GM12878 (cell line): ENCODE measurements at regions not wholly inside any gene's neighbourhood (a gene's known extent, or its start where the extent isn't known, plus 50 kb on each side); places are given as distances from the start of the nearest gene placed in this dataset.

Experiments used
- ATAC-seq: fragments of 200-7000 bp; cut with Tn5 transposase; 3 replicates; pipeline ENCODE4 v1.9.1; 2020; ENCODE audit warnings: mild to moderate bottlenecking, moderate library complexity
- BruUV-seq: library from RNA; stranded (reverse); fragments of 400-500 nt; replicated peaks from 2 replicates; lab custom pipeline; 2021; lab: Mats Ljungman, UMichigan
- CTCF ChIA-PET: fragments of 300-600 bp; sonication (Branson Sonifier 250); formaldehyde crosslinking; extraction: SDS; loops from one replicate; lab custom pipeline; 2021; ENCODE audit warnings: inconsistent platforms; lab: Yijun Ruan, JAX
- POLR2A ChIA-PET: fragments of 350-600 bp; formaldehyde crosslinking; extraction: SDS; loops from one replicate; lab custom pipeline; 2021; ENCODE audit warnings: inconsistent platforms; lab: Charles Lee
- RAD21 ChIA-PET: fragments of 300-600 bp; sonication (Branson Sonifier 250); formaldehyde crosslinking; loops from one replicate; lab custom pipeline; 2023; ENCODE audit warnings: antibody characterized with exemption; ENCODE audit not compliant: unreplicated experiment; lab: Charles Lee
- SMC1A ChIA-PET: fragments of 300-600 bp; sonication (Branson Sonifier 250); formaldehyde crosslinking; loops from one replicate; lab custom pipeline; 2023; ENCODE audit not compliant: unreplicated experiment, uncharacterized antibody; lab: Charles Lee
- DNase-seq: peaks from one replicate; pipeline ENCODE4 v3.0.0-alpha.2; 2011; ENCODE audit warnings: low read depth, low spot score
- FAIRE-seq: peaks from 3 replicates; lab custom pipeline; 2011; peaks lifted over from hg19 to GRCh38; lab: Jason Lieb, UNC
- H2AFZ ChIP-seq: 2 replicates; pipeline ENCODE4 v1.6.0; 2011; ENCODE audit warnings: low read depth, low read length, control low read depth; ENCODE audit not compliant: control insufficient read depth
- H3K27ac ChIP-seq: 2 replicates; pipeline ENCODE4 v1.5.1; 2011; ENCODE audit warnings: control low read depth; ENCODE audit not compliant: control insufficient read depth, insufficient read depth
- H3K27me3 ChIP-seq, 2 experiments: replicated peaks in 1 of 2; 2 replicates each; pipeline versions ENCODE4 v1.6.0 to v1.6.1; 2011; ENCODE audit warnings: low read length in 1 of 2; ENCODE audit not compliant: control insufficient read depth in 2 of 2, insufficient read depth in 2 of 2
- H3K36me3 ChIP-seq, 2 experiments: 2 replicates each; pipeline ENCODE4 v1.5.1; 2011; ENCODE audit warnings: low read length in 1 of 2; ENCODE audit not compliant: control insufficient read depth in 2 of 2, insufficient read depth in 2 of 2
- H3K4me1 ChIP-seq: 2 replicates; pipeline ENCODE4 v1.6.1; 2011; ENCODE audit warnings: mild to moderate bottlenecking, low read length, moderate library complexity, mixed read lengths; ENCODE audit not compliant: control insufficient read depth, insufficient read depth
- H3K4me2 ChIP-seq: 2 replicates; pipeline ENCODE4 v1.6.0; 2011; ENCODE audit warnings: control low read depth; ENCODE audit not compliant: control insufficient read depth, insufficient read depth
- H3K4me3 ChIP-seq: fragments of 200-600 bp; sonication (generic); 2 replicates; pipeline ENCODE4 v1.5.1; 2016
- H3K79me2 ChIP-seq: 2 replicates; pipeline ENCODE4 v1.6.0; 2011; ENCODE audit warnings: low read length; ENCODE audit not compliant: control insufficient read depth, insufficient read depth
- H3K9ac ChIP-seq: 2 replicates; pipeline ENCODE4 v1.8.0; 2011; ENCODE audit warnings: low read length, control low read depth, mixed read lengths; ENCODE audit not compliant: control insufficient read depth, insufficient read depth
- H3K9me3 ChIP-seq: replicated peaks from 3 replicates; pipeline ENCODE4 v1.5.1; 2011; ENCODE audit warnings: mild to moderate bottlenecking, low read length; ENCODE audit not compliant: control insufficient read depth, insufficient read depth
- H4K20me1 ChIP-seq: 2 replicates; pipeline ENCODE4 v1.6.0; 2011; ENCODE audit not compliant: control insufficient read depth, insufficient read depth
- BACH1 ChIP-seq: fragments of 450-650 bp; IDR thresholded peaks from 2 replicates; pipeline ENCODE4 v1.6.1; 2017; ENCODE audit warnings: mild to moderate bottlenecking, borderline replicate concordance
- CHD4 ChIP-seq: fragments of 200-600 bp; sonication (generic); IDR thresholded peaks from 2 replicates; pipeline ENCODE4 v1.6.1; 2016; ENCODE audit warnings: mild to moderate bottlenecking
- DPF2 ChIP-seq: fragments of 450-650 bp; IDR thresholded peaks from 2 replicates; pipeline ENCODE4 v1.6.1; 2017; ENCODE audit warnings: mild to moderate bottlenecking
- E4F1 ChIP-seq: fragments of 450-650 bp; IDR thresholded peaks from 2 replicates; pipeline ENCODE4 v1.6.1; 2018; ENCODE audit warnings: borderline replicate concordance, mild to moderate bottlenecking; ENCODE audit not compliant: partially characterized antibody
- EGR1 ChIP-seq, 2 experiments: IDR thresholded peaks; 1 replicate in 1 of 2; 2 replicates in 1 of 2; pipeline ENCODE4 v1.6.1; 2011 to 2012; ENCODE audit warnings: low read depth in 2 of 2, low read length in 2 of 2, borderline replicate concordance in 1 of 2, mild to moderate bottlenecking in 1 of 2, moderate library complexity in 1 of 2
- FOS ChIP-seq: IDR thresholded peaks from 3 replicates; pipeline ENCODE4 v1.6.1; 2011; ENCODE audit warnings: borderline replicate concordance; ENCODE audit not compliant: insufficient read length; ENCODE audit errors: extremely low read depth
- FOXK2 ChIP-seq: fragments of 450-650 bp; IDR thresholded peaks from 2 replicates; pipeline ENCODE4 v1.6.1; 2017; ENCODE audit warnings: mild to moderate bottlenecking, moderate library complexity
- HDAC6 ChIP-seq: fragments of 200-600 bp; sonication (generic); IDR thresholded peaks from one replicate; pipeline ENCODE4 v1.8.0; 2017; ENCODE audit warnings: antibody characterized with exemption; ENCODE audit not compliant: unreplicated experiment
- IKZF1 ChIP-seq: fragments of 450-650 bp; conservative IDR thresholded peaks from 2 replicates; pipeline ENCODE4 v1.6.1; 2017; ENCODE audit warnings: antibody characterized with exemption, mild to moderate bottlenecking
- IKZF2 ChIP-seq, 2 experiments: fragments of 450-650 bp; IDR thresholded peaks; 2 replicates each; pipeline ENCODE4 v1.6.1; 2017; ENCODE audit warnings: mild to moderate bottlenecking in 2 of 2, moderate library complexity in 2 of 2
- JUND ChIP-seq: IDR thresholded peaks from 2 replicates; pipeline ENCODE4 v1.6.1; 2012; ENCODE audit warnings: low read depth, mild to moderate bottlenecking, low read length, improper control_type of control experiment, moderate library complexity
- MTA2 ChIP-seq: fragments of 450-650 bp; IDR thresholded peaks from 2 replicates; pipeline ENCODE4 v1.6.1; 2016; ENCODE audit warnings: low read depth, mild to moderate bottlenecking, moderate library complexity
- NR2C2 ChIP-seq: IDR thresholded peaks from 2 replicates; pipeline ENCODE4 v1.6.1; 2011; ENCODE audit warnings: borderline replicate concordance, low read depth; ENCODE audit not compliant: control insufficient read depth, insufficient read length
- PAX5 ChIP-seq: IDR thresholded peaks from 2 replicates; pipeline ENCODE4 v1.6.1; 2011; ENCODE audit warnings: low read depth, low read length, borderline replicate concordance
- RAD51 ChIP-seq: fragments of 450-650 bp; IDR thresholded peaks from 2 replicates; pipeline ENCODE4 v1.6.1; 2016; ENCODE audit warnings: moderate library complexity, mild to moderate bottlenecking, inconsistent platforms
- SIX5 ChIP-seq: IDR thresholded peaks from 2 replicates; pipeline ENCODE4 v1.6.1; 2011; ENCODE audit warnings: mild to moderate bottlenecking, low read depth, low read length, moderate library complexity; ENCODE audit not compliant: severe bottlenecking
- SMAD1 ChIP-seq: fragments of 450-650 bp; IDR thresholded peaks from 2 replicates; pipeline ENCODE4 v1.6.1; 2018; ENCODE audit warnings: mild to moderate bottlenecking, low read depth; ENCODE audit not compliant: partially characterized antibody
- SPI1 ChIP-seq: IDR thresholded peaks from 2 replicates; pipeline ENCODE4 v1.6.1; 2011; ENCODE audit warnings: low read depth, mild to moderate bottlenecking, low read length, moderate library complexity, borderline replicate concordance; ENCODE audit not compliant: insufficient read depth
- SREBF2 ChIP-seq: IDR thresholded peaks from 2 replicates; pipeline ENCODE4 v1.6.1; 2012; ENCODE audit warnings: mild to moderate bottlenecking, low read length
- STAT1 ChIP-seq: fragments of 450-650 bp; conservative IDR thresholded peaks from 2 replicates; pipeline ENCODE4 v1.6.1; 2014; ENCODE audit warnings: antibody characterized with exemption, mild to moderate bottlenecking
- SUZ12 ChIP-seq: fragments of 200-600 bp; sonication (generic); IDR thresholded peaks from one replicate; pipeline ENCODE4 v1.6.1; 2018; ENCODE audit warnings: antibody characterized with exemption, mild to moderate bottlenecking; ENCODE audit not compliant: unreplicated experiment
- YY1 ChIP-seq: IDR thresholded peaks from 2 replicates; pipeline ENCODE4 v1.6.1; 2011; ENCODE audit warnings: low read depth, mild to moderate bottlenecking, low read length
- ZNF384 ChIP-seq: IDR thresholded peaks from 2 replicates; pipeline ENCODE4 v1.6.1; 2012; ENCODE audit warnings: low read depth, mild to moderate bottlenecking, low read length, improper control_type of control experiment, borderline replicate concordance
- ZSCAN29 ChIP-seq: fragments of 450-650 bp; IDR thresholded peaks from 2 replicates; pipeline ENCODE4 v1.6.1; 2017; ENCODE audit warnings: mild to moderate bottlenecking, moderate library complexity
- WGBS: methylation state at CpG from one replicate; pipeline ENCODE4 v1.1.6; 2016; ENCODE audit warnings: low lambda C conversion rate; ENCODE audit not compliant: insufficient replicate concordance, insufficient coverage; ENCODE audit errors: missing lambda C conversion rate; 5-methylcytosine and 5-hydroxymethylcytosine counted together
- in situ Hi-C: fragments of 300-500 bp; cut with MboI; formaldehyde crosslinking; loops from 9 replicates; pipeline ENCODE4 v1.14.3; 2018; ENCODE audit warnings: mixed read lengths
- intact Hi-C: fragments of 100-400 bp; cut with micrococcal nuclease; formaldehyde crosslinking; loops from one replicate; pipeline ENCODE4 v1.14.2; 2022; ENCODE audit not compliant: unreplicated experiment
- TF ChIP-seq, protein P1 (sequence below): IDR thresholded peaks from 2 replicates; pipeline ENCODE4 v1.6.1; 2012; ENCODE audit warnings: low read depth, low read length, improper control_type of control experiment

DNA sequence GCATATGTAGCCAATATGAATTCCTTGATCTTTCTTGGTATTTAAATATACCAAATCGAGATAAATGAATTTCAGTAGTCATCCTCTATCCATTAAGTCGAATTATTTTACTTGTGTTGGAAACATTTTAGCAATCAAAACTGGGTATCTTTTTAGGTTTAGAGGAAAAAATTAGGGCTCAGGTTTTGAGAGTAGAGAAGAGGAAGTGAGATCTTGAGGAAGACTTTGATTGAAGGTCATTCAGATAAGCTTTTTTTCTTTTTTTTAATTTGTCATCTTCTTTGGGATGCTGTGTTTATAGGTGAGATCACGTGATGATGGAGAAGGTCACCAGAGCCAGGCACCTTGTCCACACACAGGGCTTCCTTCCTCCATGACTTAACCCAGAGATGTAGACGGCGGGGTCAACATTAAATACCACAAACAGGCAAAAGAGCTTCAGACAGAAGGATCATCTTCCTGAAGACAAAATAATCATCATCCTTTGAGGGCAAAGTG is 750.1 kb downstream of the RNF144A start:
- CTCF ChIA-PET = interaction anchor here (0.9 to 2.4 kb wide), 6 partner anchors 10 to 241 kb away, joined by 3 to 19 read pairs (median 4); no protein-coding TSS in a partner anchor
- RAD21 ChIA-PET = interaction anchor here (1.4 to 2.8 kb wide), 3 partner anchors 22 to 58 kb away, joined by 3 to 9 read pairs (median 4); no protein-coding TSS in a partner anchor
- BruUV-seq = no TSS peak
- POLR2A ChIA-PET = interaction anchor here (0.5 to 1.0 kb wide), 2 partner anchors 230 to 681 kb away, joined by 3 to 4 read pairs; no protein-coding TSS in a partner anchor
- ATAC-seq = no peak
- H3K4me2 ChIP-seq = no peak overlapping the region
- no peaks in the 10 kb centered on the region; the same call in 2 of the 3 replicates for H3K9me3 ChIP-seq
- FAIRE-seq = no peak
- H3K79me2 ChIP-seq = no peaks in the 10 kb centered on the region
- no peak overlapping the region for H3K9ac ChIP-seq
- SMC1A ChIA-PET = interaction anchor here (0.6 to 2.5 kb wide), 20 partner anchors 10 to 384 kb away, joined by 3 to 17 read pairs (median 3); no protein-coding TSS in a partner anchor
- no peak overlapping the region for H3K4me3 ChIP-seq
- DNase-seq = no peak
- in situ Hi-C loops (no loop called here), intact Hi-C loops (loop anchor here (2.0 to 5.0 kb wide), 2 partner anchors 55 to 241 kb away; no protein-coding TSS in a partner anchor)
- H3K4me1 ChIP-seq = peaks cover 4% of the 10 kb centered on the region; the same call in 1 of the 2 replicates
- no peak overlapping the region for H3K27ac ChIP-seq
- H4K20me1 ChIP-seq = no peaks in the 10 kb centered on the region
- 20% methylated on average over 5 of the region's 5 CpGs for WGBS
- H3K36me3 ChIP-seq = no peaks in the 10 kb centered on the region
- H2AFZ ChIP-seq = no peak overlapping the region
- H3K27me3 ChIP-seq = no peaks in the 10 kb centered on the region
- TF ChIP-seq EGR1 (IDR thresholded peaks at IDR 0.05; ENCODE audit: borderline replicate concordance in 1 of 2, low read depth in 2 of 2, low read length in 2 of 2) (no peak), FOXK2 (no peak), SIX5 (no peak), E4F1 (no peak), ZNF384 (peak; percentile 35; the same call in 1 of the 2 replicates), IKZF2 (IDR thresholded peaks at IDR 0.05) (peak in 1 of 2 experiments; percentile 38; a peak in 1 of 4 replicates), YY1 (no peak), IKZF1 (no peak), PAX5 (no peak), BACH1 (no peak), FOS (no peak), ZSCAN29 (no peak), SREBF2 (no peak), STAT1 (no peak), SUZ12 (no peak), SPI1 (peak; percentile 78), NR2C2 (no peak), DPF2 (no peak), JUND (no peak), CHD4 (no peak), MTA2 (0 out of 2 replicates have a peak, but pooled peaks have one; percentile 10), RAD51 (peak; percentile 24; the same call in 1 of the 2 replicates), HDAC6 (no peak), SMAD1 (no peak)
- TF ChIP-seq, protein P1, sequence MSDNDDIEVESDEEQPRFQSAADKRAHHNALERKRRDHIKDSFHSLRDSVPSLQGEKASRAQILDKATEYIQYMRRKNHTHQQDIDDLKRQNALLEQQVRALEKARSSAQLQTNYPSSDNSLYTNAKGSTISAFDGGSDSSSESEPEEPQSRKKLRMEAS = no peak
